HG03175 (cell line): ENCODE measurements at regions not wholly inside any gene's neighbourhood (a gene's known extent, or its start where the extent isn't known, plus 50 kb on each side); places are given as distances from the start of the nearest gene placed in this dataset.
"Not testable (repeated sequence)": the region's sequence is repeated elsewhere in the genome, so short reads cannot be mapped to it uniquely, and the experiment has no call there.

Source experiments
- ATAC-seq: cut with Tn5 transposase; IDR thresholded peaks from one replicate; pipeline ENCODE4 v1.9.1; 2021; ENCODE audit warnings: mild to moderate bottlenecking, moderate library complexity; ENCODE audit not compliant: unreplicated experiment

- ATAC-seq: no peak
Measured at GRCh38 chr6:105564121-105564902, 161.4 kb upstream of the PREP start.

- no peak for ATAC-seq
Measured at GRCh38 chr6:105562027-105562426, 159.1 kb upstream of the PREP start.

GRCh38 chr6:105561486-105561885, 158.6 kb upstream of the PREP start:
- no peak for ATAC-seq

- peak; percentile 92 for ATAC-seq
Measured at GRCh38 chr6:105560611-105561066, 157.8 kb upstream of the PREP start.

GRCh38 chr6:105557291-105557690, 154.4 kb upstream of the PREP start:
- ATAC-seq: no peak

- no peak for ATAC-seq
Measured at GRCh38 chr6:105553171-105553570, 150.3 kb upstream of the PREP start.

GRCh38 chr6:105550955-105551620, 148.2 kb upstream of the PREP start:
- no peak for ATAC-seq

- ATAC-seq: no peak
Measured at GRCh38 chr6:105546754-105547153, 143.9 kb upstream of the PREP start.

GRCh38 chr6:105545947-105546731, 143.3 kb upstream of the PREP start:
- ATAC-seq: no peak

- no peak for ATAC-seq
Measured at GRCh38 chr6:105545228-105545920, 142.5 kb upstream of the PREP start.

GRCh38 chr6:105539911-105540310, 137.0 kb upstream of the PREP start:
- ATAC-seq: no peak

GRCh38 chr6:105537981-105538578, 135.2 kb upstream of the PREP start:
- ATAC-seq: no peak

- no peak for ATAC-seq
Measured at GRCh38 chr6:105536961-105537360, 134.1 kb upstream of the PREP start.

- no peak for ATAC-seq
Measured at GRCh38 chr6:105533301-105533700, 130.4 kb upstream of the PREP start.

GRCh38 chr6:105526225-105526872, 123.5 kb upstream of the PREP start:
- ATAC-seq: no peak

GRCh38 chr6:105522626-105523322, 119.9 kb upstream of the PREP start:
- no peak for ATAC-seq

- no peak for ATAC-seq
Measured at GRCh38 chr6:105519954-105520353, 117.1 kb upstream of the PREP start.

GRCh38 chr6:105518993-105519392, 116.1 kb upstream of the PREP start:
- not testable (repeated sequence) for ATAC-seq

GRCh38 chr6:105515054-105515453, 112.2 kb upstream of the PREP start:
- no peak for ATAC-seq
